ENCODE measurements at regions not wholly inside any gene's neighbourhood (a gene's known extent, or its start where the extent isn't known, plus 50 kb on each side); places are given as distances from the start of the nearest gene placed in this dataset.
"Not testable (repeated sequence)": the region's sequence is repeated elsewhere in the genome, so short reads cannot be mapped to it uniquely, and the experiment has no call there.

- DNase-seq = no peak
Observed at GRCh38 chr6:150775415-150776203, 89.9 kb upstream of the MTHFD1L start.

- DNase-seq = no peak
Observed at GRCh38 chr6:150777736-150778135, 87.8 kb upstream of the MTHFD1L start.

DNA sequence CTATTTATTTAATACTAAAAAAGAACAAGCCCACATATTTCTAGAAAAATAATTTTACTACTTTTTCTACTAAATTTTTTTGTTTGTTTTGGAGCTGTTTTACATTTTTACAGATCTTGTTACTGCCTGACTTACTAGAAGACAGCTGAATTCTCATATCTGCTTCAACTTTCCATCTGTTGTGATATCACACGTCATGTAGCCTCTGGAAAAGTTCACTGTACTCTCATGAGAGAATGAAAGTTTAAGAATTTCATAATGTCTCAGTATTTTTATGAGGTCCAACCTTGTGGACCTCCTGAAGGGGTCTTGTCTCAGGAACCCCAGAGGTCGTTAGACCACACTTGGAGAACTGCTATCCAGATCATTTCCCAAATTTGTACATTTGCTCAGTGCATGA, 81.7 kb upstream of the MTHFD1L start:
- no peak for DNase-seq

DNA sequence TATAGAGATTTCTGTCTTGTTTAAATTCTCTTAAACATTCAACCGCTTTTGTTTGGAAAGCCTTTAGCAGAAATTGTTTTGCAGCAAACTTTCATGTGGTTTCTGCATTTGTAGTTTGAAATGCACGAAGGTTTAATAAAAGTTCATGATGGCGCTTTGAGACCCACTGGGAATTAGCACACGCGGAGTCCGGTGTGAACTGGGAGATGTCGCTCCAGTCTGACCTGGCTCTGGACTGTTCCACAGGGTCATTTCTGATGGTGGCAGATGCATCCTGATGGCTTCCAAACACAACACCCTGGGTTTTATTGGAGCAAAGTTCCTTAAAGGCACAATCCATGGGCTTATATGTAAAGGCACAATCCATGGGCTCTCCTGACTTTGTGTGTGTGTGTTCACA, 78.1 kb upstream of the MTHFD1L start:
- no peak for DNase-seq

- DNase-seq = no peak
Observed at GRCh38 chr6:150788089-150788488, 77.4 kb upstream of the MTHFD1L start.

DNA sequence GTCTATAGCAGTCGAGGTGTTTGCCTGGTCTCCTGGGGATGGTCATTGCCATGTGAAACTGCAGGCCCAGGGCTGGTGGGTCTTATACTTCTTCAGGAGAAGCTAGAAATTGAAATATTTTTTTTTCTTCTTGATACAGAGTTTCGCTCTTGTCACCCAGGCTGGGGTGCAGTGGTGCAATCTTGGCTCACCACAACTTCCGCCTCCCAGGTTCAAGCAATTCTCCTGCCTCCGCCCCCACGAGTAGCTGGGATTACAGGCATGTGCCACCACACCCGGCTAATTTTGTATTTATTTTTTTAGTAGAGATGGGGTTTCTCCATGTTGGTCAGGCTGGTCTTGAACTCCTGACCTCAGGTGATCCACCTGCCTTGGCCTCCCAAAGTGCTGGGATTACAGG, 75.6 kb upstream of the MTHFD1L start:
- not testable (repeated sequence) for DNase-seq

DNA sequence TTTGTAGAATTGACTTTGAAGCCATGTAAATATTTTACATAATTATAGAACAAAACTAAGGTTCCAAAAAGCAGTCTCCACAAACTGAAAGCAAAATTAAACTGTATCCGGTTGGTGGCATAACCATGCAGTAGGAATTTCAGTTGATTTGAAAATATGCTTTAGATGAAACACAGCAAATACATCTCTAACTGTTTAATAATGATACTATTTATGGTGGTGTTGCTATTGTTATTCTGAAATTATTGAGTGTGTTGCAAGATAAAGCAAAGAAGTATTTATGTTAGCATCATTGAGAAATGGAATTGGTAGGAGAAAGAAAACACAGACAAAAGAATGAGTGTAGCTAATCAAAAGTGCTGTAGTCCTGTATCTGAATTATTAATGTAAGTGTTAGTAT, 73.8 kb upstream of the MTHFD1L start:
- DNase-seq = no peak

DNA sequence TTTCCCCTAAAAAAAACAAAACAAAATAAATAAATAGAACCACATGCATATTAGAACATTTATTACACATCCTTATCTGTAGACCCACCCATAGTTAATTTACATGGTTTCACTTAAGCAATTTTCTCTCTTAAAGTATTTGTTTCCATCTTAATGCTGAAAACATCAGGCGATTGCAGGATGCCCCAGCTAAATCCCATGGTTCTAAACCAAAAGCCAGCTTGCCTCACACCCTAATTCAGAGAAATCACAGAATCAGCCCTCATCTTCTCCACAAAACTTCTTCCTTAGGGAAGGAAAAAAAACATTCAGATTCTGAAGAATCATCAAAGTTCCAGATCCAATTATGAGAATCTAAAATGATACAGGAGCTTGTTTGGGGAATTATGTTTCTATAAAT, 67.6 kb upstream of the MTHFD1L start:
- DNase-seq = no peak

DNA sequence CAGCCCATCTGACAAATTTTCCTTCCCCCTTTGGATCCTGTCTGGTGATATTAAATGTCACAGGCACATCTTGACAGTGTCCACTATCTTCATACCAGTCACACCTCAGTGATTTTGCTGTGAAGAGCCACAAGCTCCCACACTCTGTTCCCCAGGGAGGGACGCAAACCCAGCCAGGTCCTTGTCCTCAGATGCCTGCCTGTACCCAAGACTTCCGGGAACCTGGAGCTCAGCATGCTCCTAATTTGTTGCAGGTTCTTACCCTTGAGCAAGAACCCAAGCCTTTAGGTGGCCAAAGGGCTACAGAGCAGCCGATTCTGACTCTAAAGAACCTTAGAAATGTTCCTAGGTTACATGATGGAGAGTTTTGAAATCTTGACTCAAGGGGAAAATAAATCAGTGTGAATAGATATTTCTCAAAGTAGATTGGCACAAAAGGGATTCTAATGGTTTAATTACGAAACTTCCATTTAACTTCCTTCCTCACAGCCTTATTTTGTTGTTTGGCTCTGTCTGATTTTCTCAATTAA, 66.2 kb upstream of the MTHFD1L start:
- DNase-seq = no peak

DNA sequence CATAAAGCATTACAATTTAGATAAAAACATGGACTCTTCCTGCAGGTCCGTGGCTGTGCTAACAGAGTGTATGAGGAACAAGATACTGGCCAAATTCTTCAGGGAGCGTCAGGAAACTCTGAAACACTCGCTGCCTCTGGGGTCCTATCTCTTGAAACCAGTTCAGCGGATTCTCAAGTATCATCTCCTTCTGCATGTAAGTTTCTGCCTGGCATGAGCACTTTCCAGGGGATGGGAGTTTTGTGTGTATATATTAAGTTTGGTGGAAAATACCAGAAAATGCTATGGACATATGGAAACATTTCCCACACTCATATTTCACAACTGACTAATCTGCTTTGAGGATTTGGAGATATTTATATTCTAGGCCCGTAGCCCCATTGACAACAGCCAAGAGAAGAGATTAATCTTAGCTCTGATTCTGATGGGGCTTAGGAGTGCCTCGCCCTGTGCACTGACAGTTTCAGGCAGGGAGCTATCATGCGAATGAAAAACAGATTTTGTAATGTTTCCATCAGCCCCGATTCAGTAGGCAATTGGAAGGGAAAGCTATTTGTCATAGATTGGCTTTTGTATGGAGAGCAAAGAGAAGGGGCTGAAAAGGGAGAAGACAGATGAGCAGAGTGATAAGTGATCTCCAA, 64.7 kb upstream of the MTHFD1L start:
- DNase-seq = no peak

DNA sequence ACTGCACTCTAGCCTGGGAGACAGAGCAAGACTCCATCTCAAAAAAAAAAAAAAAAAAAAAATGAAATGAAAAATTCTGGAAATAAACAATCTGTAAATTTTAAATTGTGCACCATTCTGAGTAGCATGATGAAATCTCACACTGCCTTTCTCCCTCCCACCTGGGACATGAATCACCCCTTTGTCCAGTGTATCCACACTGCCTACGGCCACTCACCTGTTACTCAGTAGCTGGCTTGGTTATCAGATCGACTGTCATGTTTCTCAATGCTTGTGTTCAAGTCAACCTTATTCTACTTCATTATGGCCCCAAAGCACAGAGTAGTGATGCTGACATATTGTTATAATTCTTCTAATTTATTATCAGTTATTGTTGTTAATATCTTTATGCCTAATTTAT, 58.7 kb upstream of the MTHFD1L start:
- DNase-seq = no peak

DNA sequence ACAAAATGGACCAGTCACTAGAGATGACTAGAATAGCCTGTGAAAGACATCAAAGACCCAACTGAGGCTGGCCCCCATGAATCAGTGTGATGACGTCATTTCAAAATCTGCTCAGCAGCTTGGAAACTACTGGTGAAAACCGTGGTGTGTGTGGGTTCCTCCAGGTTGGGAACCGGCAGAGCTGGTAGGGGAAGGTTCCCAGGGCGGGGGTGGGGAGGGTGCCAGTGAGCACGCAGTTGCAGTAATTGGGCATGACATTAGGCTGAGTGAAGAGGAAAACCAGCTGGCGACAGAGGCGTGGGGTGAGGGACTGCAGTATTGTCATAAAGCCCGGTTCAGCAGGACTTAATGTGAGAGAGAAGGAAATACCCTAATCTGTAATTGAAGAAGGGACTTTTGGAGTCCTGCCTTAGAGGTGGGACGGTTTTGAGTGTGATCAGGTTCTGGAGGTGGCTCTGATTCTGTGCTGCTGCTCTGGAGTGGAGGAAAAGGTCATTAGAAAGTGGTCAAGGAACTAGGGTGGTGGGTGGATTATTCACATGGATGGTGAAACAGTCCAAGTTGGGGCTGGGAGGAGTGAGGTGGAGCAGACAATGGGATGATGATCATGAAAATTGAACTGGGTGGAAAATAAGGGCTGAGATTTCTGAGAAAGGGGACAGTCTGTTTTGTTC, 52.0 kb upstream of the MTHFD1L start:
- DNase-seq = peak; percentile 6

GRCh38 chr6:150813993-150814359, 51.5 kb upstream of the MTHFD1L start:
- peak; percentile 10 for DNase-seq

All from NCI-H69 (cell line).